Hematopoietic multipotent progenitor cell treated with erythropoietin and hydrocortisone succinate and interleukin-3 and kit ligand, for 15 days (in vitro differentiated cells): ENCODE measurements at regions not wholly inside any gene's neighbourhood (a gene's known extent, or its start where the extent isn't known, plus 50 kb on each side); places are given as distances from the start of the nearest gene placed in this dataset.
"Not testable (repeated sequence)": the region's sequence is repeated elsewhere in the genome, so short reads cannot be mapped to it uniquely, and the experiment has no call there.

Source experiments
- DNase-seq: peaks from one replicate; pipeline ENCODE4 v3.0.0-alpha.2; 2015; ENCODE audit warnings: low spot score

- no peak for DNase-seq
Observed at GRCh38 chr4:187335339-187335738, 611.7 kb upstream of the FAT1 start.

GRCh38 chr4:187354740-187355139 is 631.1 kb upstream of the FAT1 start:
- DNase-seq = no peak

- DNase-seq = no peak
Observed at GRCh38 chr4:187357045-187357643, 633.5 kb upstream of the FAT1 start.

GRCh38 chr4:187357821-187358220 is 634.2 kb upstream of the FAT1 start:
- no peak for DNase-seq

- no peak for DNase-seq
Observed at GRCh38 chr4:187362937-187363857, 632.4 kb upstream of the ZFP42 start.

GRCh38 chr4:187364401-187364800 is 631.2 kb upstream of the ZFP42 start:
- DNase-seq = no peak

DNA sequence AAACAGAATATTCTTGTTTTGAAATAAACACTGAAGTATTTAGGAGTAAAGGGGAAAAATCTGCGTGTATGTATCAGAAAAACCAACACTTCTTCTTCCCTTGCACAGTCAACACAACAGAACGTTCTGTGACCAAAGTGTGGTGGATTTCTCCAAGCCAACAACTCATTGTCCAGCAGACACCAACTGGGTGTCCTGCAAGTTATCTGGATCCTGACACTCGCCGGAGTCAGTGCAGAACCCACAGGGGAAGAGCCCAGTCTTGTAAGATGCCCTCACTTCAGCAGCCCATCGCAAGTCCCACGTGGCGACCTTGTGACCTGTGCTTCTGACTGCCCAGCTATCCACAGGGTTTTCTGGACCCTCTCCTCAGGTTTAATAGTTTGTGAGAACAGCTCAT is 630.7 kb upstream of the ZFP42 start:
- no peak for DNase-seq

DNA sequence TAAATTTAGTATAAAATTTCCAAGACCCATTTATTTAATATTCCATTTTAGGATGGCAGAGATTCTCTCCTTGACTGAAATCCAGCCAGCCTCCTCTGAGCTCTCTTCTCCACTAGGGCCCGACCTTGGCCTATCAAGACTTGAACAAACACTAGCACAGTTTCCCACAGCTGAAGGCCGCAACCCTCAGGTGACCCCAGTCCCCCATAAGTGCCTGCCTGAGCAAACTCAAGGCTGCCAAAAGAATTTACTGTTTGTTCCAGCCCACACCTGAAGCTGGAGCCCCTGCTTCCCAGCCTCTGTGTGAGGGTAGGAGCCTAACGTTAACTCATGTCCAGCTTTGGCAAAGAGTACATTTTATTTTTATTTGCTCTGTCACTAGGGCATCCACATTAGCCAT is 629.0 kb upstream of the ZFP42 start:
- DNase-seq = no peak

GRCh38 chr4:187370918-187371317 is 624.7 kb upstream of the ZFP42 start:
- no peak for DNase-seq

- DNase-seq = no peak
Observed at GRCh38 chr4:187378441-187378840, 617.1 kb upstream of the ZFP42 start.

GRCh38 chr4:187380181-187380581 is 615.4 kb upstream of the ZFP42 start:
- DNase-seq = no peak

DNA sequence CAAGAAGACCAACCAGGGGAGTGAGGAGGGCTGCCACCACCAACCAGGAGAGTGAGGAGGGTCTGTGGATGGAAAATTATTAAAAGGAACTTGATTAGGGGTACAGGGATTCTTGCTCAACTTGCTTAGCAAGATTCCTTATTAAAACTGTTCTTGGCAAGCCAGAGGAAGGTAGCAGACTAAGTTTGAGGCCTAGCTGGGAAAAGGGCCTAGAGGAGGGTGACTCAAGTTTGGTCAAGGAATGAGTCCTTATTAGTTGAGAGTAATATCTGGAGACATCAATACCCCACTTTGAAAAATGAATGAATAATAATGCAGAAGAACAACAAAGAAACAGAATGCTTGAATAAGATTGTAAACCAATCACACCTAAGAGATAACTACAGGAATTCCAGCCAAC is 612.4 kb upstream of the ZFP42 start:
- DNase-seq = no peak

GRCh38 chr4:187387739-187388138 is 607.8 kb upstream of the ZFP42 start:
- DNase-seq = no peak

DNA sequence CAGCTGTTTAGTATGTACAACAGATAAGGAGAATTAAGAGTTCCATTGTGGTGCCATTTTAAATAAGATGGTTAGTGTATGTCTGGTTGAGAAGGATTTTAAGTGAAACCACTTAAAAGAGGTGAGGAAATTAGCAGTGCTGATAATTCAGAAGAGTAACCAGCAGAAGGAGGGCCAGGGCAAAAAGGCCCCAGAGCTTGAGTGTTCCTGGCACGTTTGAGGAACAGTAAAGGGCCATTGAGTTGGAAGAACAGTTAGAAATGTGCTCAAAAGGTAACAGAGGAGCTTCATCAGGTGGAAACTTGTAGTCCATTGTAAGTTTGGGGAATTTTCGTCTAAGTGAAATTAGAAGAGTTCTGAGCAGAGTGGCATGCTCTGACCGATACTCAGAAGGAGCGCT is 606.2 kb upstream of the ZFP42 start:
- no peak for DNase-seq

DNA sequence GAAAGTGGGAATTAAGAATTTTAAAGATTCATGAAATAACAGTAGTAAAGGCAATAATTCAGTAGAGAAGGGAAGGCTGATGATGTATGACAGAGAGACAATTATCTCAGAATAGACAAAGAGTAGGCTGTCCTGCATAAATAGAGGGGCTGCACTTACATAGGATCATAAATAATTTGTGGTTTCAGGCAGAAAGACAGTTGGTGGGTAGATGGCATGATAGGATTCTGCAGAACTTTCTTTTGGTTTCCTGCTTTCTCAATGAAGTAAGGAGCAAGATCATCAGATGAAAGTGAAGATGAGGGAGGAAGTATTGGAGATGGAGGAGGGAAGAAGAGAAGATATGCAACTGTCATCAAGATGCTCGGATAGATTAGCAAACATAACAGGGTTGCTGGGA is 604.9 kb upstream of the ZFP42 start:
- DNase-seq = no peak

DNA sequence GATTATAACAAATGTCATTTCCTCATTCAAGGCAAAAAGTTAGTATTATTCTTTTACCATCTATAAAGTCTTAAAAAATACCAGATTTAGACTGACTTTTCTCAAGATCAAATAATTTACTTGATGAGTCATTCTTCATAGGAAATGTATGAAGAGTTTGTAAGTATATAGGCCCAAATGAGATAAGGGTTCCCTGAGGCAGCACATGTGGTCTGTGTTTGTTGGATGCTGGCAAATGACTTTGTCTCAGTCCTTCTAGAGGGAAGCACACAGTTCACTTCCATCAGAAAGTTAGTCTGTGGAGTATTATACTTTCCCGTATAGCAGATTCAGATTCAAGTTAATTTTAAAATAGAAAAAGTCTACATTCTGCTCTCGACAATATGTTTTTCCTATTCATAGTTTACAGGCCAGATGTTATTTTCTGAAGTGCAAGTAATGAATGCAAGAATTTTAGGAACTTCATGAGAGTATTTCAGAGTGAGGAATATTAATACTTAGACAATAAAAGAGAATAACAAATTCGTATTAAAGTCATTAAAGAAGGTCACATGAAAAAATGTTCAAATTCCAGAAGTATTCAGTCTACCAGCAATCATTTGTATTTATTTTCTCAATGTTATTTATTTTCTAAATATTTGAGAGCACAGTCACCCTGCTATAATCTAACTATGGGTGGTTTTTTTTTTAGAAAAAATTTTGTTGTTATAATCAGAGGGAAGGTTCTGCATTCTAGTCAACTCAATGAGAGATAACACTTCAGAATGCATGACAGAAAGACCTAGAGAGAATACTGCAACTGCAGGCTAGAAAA is 601.8 kb upstream of the ZFP42 start:
- DNase-seq = no peak

DNA sequence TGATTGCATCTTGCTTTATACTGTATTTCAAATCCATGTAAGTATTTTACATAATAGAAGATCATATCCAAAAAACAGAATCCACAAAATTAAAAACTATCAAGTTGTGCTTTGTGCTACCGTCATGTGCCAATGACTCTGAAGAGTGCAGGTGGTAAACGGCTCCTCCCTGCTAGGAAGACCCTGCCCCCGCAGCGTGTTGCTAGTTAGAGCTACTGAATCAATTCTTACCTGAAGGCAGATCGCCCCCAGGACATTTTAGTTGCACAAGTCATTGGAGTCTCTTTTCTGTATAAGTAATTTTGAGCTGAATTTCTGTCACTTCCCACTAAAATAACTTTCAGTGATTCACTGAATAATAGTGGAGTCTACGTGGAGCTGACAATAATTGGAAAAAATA is 599.5 kb upstream of the ZFP42 start:
- DNase-seq = no peak

- not testable (repeated sequence) for DNase-seq
Observed at GRCh38 chr4:187408447-187408846, 587.1 kb upstream of the ZFP42 start.

DNA sequence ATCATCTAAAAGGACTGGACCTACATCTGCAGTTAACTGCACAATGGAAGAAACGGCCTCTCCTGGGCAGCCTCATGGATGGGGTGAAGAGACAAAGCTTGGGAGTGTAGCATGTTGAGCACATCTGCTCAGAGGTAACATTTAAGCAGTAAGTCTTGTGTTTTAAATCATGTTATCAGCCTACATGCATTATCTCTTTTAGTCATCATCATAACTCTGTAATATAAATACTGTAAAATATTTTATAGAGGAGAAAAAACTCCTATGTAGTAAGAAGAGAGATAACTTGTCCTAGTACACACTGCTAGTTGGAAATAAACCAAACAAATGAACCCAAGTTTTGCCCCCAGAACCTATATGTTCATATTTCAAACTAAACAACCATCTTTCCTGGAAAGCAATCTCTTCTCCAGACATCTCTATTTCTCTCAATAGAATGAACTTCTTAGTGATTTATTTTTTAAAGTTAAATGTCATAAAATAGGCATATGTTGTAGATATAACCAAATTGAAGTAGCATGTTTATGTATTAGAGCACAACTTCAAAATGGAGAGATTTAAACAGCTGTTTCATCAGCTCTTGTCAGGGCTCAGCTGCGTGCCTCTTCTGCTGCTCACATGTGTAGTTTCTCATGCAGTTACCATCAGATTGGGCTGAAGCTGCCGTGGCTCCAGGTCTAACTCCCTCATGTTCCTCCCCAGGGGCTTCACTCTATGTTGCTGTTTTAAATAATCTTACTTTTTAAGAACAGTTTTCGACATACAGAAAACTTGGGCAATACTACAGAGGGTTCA is 581.8 kb upstream of the ZFP42 start:
- no peak for DNase-seq

GRCh38 chr4:187414716-187415115 is 580.9 kb upstream of the ZFP42 start:
- no peak for DNase-seq

- no peak for DNase-seq
Observed at GRCh38 chr4:187415231-187415630, 580.3 kb upstream of the ZFP42 start.

- no peak for DNase-seq
Observed at GRCh38 chr4:187416216-187416615, 579.4 kb upstream of the ZFP42 start.
